ENCODE measurements at regions not wholly inside any gene's neighbourhood (a gene's known extent, or its start where the extent isn't known, plus 50 kb on each side); places are given as distances from the start of the nearest gene placed in this dataset.

- TF ChIP-seq YEATS2 (CRISPR knock-in tag; IDR thresholded peaks at IDR 0.05; ENCODE audit: borderline replicate concordance): peak; percentile 59; the same call in 1 of the 2 replicates
- TF ChIP-seq HIVEP1 (CRISPR knock-in tag; IDR thresholded peaks at IDR 0.05): no peak
- TF ChIP-seq FOXK2 (IDR thresholded peaks at IDR 0.05): peak; percentile 70
- TF ChIP-seq ZNF749 (CRISPR knock-in tag; IDR thresholded peaks at IDR 0.05; ENCODE audit: borderline replicate concordance): no peak
- no peak for TF ChIP-seq ATF3 (CRISPR knock-in tag; IDR thresholded peaks at IDR 0.05)
- TF ChIP-seq RBFOX2 (IDR thresholded peaks at IDR 0.05; ENCODE audit: low read depth, low read length): no peak
- TF ChIP-seq ZNF30 (CRISPR knock-in tag; IDR thresholded peaks at IDR 0.05): no peak
- TF ChIP-seq ZNF616 (CRISPR knock-in tag; IDR thresholded peaks at IDR 0.05; ENCODE audit: low read depth): no peak
- TF ChIP-seq ZNF501 (CRISPR knock-in tag; IDR thresholded peaks at IDR 0.05): no peak
- no peak for TF ChIP-seq SMAD1 (CRISPR knock-in tag; IDR thresholded peaks at IDR 0.05; ENCODE audit: borderline replicate concordance, low read depth)
- no peak for TF ChIP-seq EZH2 (conservative IDR thresholded peaks at IDR 0.05; ENCODE audit: low read depth, low read length)
- no peak for TF ChIP-seq NFYC (CRISPR knock-in tag; IDR thresholded peaks at IDR 0.05)
- TF ChIP-seq SAP130 (CRISPR knock-in tag; IDR thresholded peaks at IDR 0.05; ENCODE audit: low read depth): peak; percentile 87
- no peak for TF ChIP-seq SRSF9 (IDR thresholded peaks at IDR 0.05; ENCODE audit: borderline replicate concordance, insufficient read depth, low read depth, low read length, poor library complexity, severe bottlenecking)
- TF ChIP-seq MIER2 (CRISPR knock-in tag; IDR thresholded peaks at IDR 0.05): peak; percentile 81
- TF ChIP-seq ZNF33B (CRISPR knock-in tag; IDR thresholded peaks at IDR 0.05): no peak
- peak; percentile 100 for TF ChIP-seq SOX5 (CRISPR knock-in tag; IDR thresholded peaks at IDR 0.05; ENCODE audit: borderline replicate concordance)
- no peak for TF ChIP-seq ZNF138 (CRISPR knock-in tag; IDR thresholded peaks at IDR 0.05; ENCODE audit: low read depth)
- no peak for TF ChIP-seq ZNF556 (CRISPR knock-in tag; IDR thresholded peaks at IDR 0.05; ENCODE audit: borderline replicate concordance)
- no peak for TF ChIP-seq JUND (CRISPR knock-in tag; IDR thresholded peaks at IDR 0.05)
- 0 out of 2 replicates have a peak, but pooled peaks have one; percentile 16 for TF ChIP-seq CREB1 (IDR thresholded peaks at IDR 0.05)
- peak; percentile 69; the same call in 1 of the 2 replicates for TF ChIP-seq CREB1 (CRISPR knock-in tag; IDR thresholded peaks at IDR 0.05)
- TF ChIP-seq GLMP (CRISPR knock-in tag; IDR thresholded peaks at IDR 0.05; ENCODE audit: borderline replicate concordance): no peak
- TF ChIP-seq NFKB2 (CRISPR knock-in tag; IDR thresholded peaks at IDR 0.05; ENCODE audit: borderline replicate concordance): no peak
- TF ChIP-seq ZNF737 (CRISPR knock-in tag; IDR thresholded peaks at IDR 0.05; ENCODE audit: borderline replicate concordance): no peak
- no peak for TF ChIP-seq CTCF (CRISPR knock-in tag; IDR thresholded peaks at IDR 0.05)
These were observed 106.7 kb downstream of the SETD4 start (continued) for GRCh38 chr21:35953597-35953996.

Measured in HepG2 (cell line).